GM19395 (cell line): ENCODE measurements at regions not wholly inside any gene's neighbourhood (a gene's known extent, or its start where the extent isn't known, plus 50 kb on each side); places are given as distances from the start of the nearest gene placed in this dataset.
"Not testable (repeated sequence)": the region's sequence is repeated elsewhere in the genome, so short reads cannot be mapped to it uniquely, and the experiment has no call there.

Experiments
- ATAC-seq: cut with Tn5 transposase; IDR thresholded peaks from one replicate; pipeline ENCODE4 v1.9.1; 2021; ENCODE audit warnings: mild to moderate bottlenecking, moderate library complexity; ENCODE audit not compliant: unreplicated experiment

GRCh38 chr3:22856811-22857210, 346.3 kb upstream of the UBE2E2 start:
- ATAC-seq: no peak

- no peak for ATAC-seq
Measured at GRCh38 chr3:22858486-22858885, 344.6 kb upstream of the UBE2E2 start.

- no peak for ATAC-seq
Measured at GRCh38 chr3:22859618-22860017, 343.5 kb upstream of the UBE2E2 start.

- ATAC-seq: no peak
Measured at GRCh38 chr3:22861426-22861825, 341.7 kb upstream of the UBE2E2 start.

- no peak for ATAC-seq
Measured at GRCh38 chr3:22862111-22862510, 341.0 kb upstream of the UBE2E2 start.

GRCh38 chr3:22882834-22883233, 320.3 kb upstream of the UBE2E2 start:
- ATAC-seq: not testable (repeated sequence)

- no peak for ATAC-seq
Measured at GRCh38 chr3:22885039-22885438, 318.1 kb upstream of the UBE2E2 start.

- no peak for ATAC-seq
Measured at GRCh38 chr3:22885574-22886341, 317.4 kb upstream of the UBE2E2 start.

GRCh38 chr3:22886439-22887068, 316.6 kb upstream of the UBE2E2 start:
- no peak for ATAC-seq

- ATAC-seq: no peak
Measured at GRCh38 chr3:22887664-22888291, 315.3 kb upstream of the UBE2E2 start.

GRCh38 chr3:22893101-22893500, 310.0 kb upstream of the UBE2E2 start:
- no peak for ATAC-seq

GRCh38 chr3:22893644-22894325, 309.3 kb upstream of the UBE2E2 start:
- no peak for ATAC-seq

GRCh38 chr3:22894865-22895264, 308.3 kb upstream of the UBE2E2 start:
- ATAC-seq: no peak

- ATAC-seq: no peak
Measured at GRCh38 chr3:22895671-22896070, 307.5 kb upstream of the UBE2E2 start.

GRCh38 chr3:22898558-22898957, 304.6 kb upstream of the UBE2E2 start:
- ATAC-seq: no peak

- ATAC-seq: no peak
Measured at GRCh38 chr3:22899441-22899840, 303.7 kb upstream of the UBE2E2 start.

GRCh38 chr3:22900296-22900695, 302.8 kb upstream of the UBE2E2 start:
- ATAC-seq: no peak

GRCh38 chr3:22901684-22902083, 301.4 kb upstream of the UBE2E2 start:
- ATAC-seq: no peak

GRCh38 chr3:22907161-22907780, 295.9 kb upstream of the UBE2E2 start:
- no peak for ATAC-seq

GRCh38 chr3:22907796-22908195, 295.3 kb upstream of the UBE2E2 start:
- ATAC-seq: no peak

- ATAC-seq: no peak
Measured at GRCh38 chr3:22908989-22909507, 294.1 kb upstream of the UBE2E2 start.
